CD8-positive, alpha-beta memory T cell (primary cell): ENCODE measurements at regions not wholly inside any gene's neighbourhood (a gene's known extent, or its start where the extent isn't known, plus 50 kb on each side); places are given as distances from the start of the nearest gene placed in this dataset.
A peak's percentile ranks its signal among the peaks of the same experiment; 100 is the strongest.

Experiments used
- CTCF ChIA-PET: fragments of 350-600 bp; sonication (Branson Sonifier 250); formaldehyde crosslinking; loops from one replicate; lab custom pipeline; 2021; ENCODE audit warnings: antibody characterized with exemption; lab: Charles Lee
- POLR2A ChIA-PET: fragments of 350-600 bp; sonication (Branson Sonifier 250); formaldehyde crosslinking; loops from one replicate; lab custom pipeline; 2021; ENCODE audit warnings: antibody characterized with exemption; lab: Charles Lee
- DNase-seq, 5 donors: peaks; one replicate each; pipeline versions ENCODE4 v3.0.0 to v3.0.0-alpha.2; 2020 to 2022; ENCODE audit warnings: mixed read lengths in 1 of 5
- H3K27ac ChIP-seq: one replicate; pipeline ENCODE4 v1.7.0; 2013; ENCODE audit warnings: low read depth, mild to moderate bottlenecking, low read length, moderate library complexity
- H3K27me3 ChIP-seq: 2 replicates; pipeline ENCODE4 v1.7.0; 2013; ENCODE audit warnings: low read length, mild to moderate bottlenecking; ENCODE audit not compliant: insufficient read depth, poor library complexity, severe bottlenecking
- H3K36me3 ChIP-seq: 2 replicates; pipeline ENCODE4 v1.7.0; 2013; ENCODE audit warnings: mild to moderate bottlenecking, low read length, moderate library complexity; ENCODE audit not compliant: insufficient read depth
- H3K4me1 ChIP-seq: 2 replicates; pipeline ENCODE4 v1.7.0; 2013; ENCODE audit warnings: mild to moderate bottlenecking, low read length, moderate library complexity; ENCODE audit not compliant: insufficient read depth
- H3K4me3 ChIP-seq: 2 replicates; pipeline ENCODE4 v1.7.0; 2013; ENCODE audit warnings: mild to moderate bottlenecking, low read length
- H3K9me3 ChIP-seq: 2 replicates; pipeline ENCODE4 v1.7.0; 2013; ENCODE audit warnings: mild to moderate bottlenecking, low read length
- H3K27ac Mint-ChIP-seq, 8 donors: one replicate each; pipeline ENCODE4 v1.8.0; 2020 to 2021; ENCODE audit warnings: mixed read lengths in 8 of 8, mild to moderate bottlenecking in 6 of 8, inconsistent platforms in 3 of 8, moderate library complexity in 3 of 8
- H3K27me3 Mint-ChIP-seq, 2 donors: one replicate each; pipeline ENCODE4 v1.8.0; 2020 to 2021; ENCODE audit warnings: mixed read lengths in 2 of 2, mild to moderate bottlenecking in 1 of 2, moderate library complexity in 1 of 2
- H3K36me3 Mint-ChIP-seq, 3 donors: one replicate each; pipeline ENCODE4 v1.8.0; 2020 to 2021; ENCODE audit warnings: mixed read lengths in 3 of 3, inconsistent platforms in 1 of 3, mild to moderate bottlenecking in 1 of 3
- H3K4me1 Mint-ChIP-seq, 3 donors: one replicate each; pipeline ENCODE4 v1.8.0; 2020 to 2021; ENCODE audit warnings: mixed read lengths in 3 of 3, inconsistent platforms in 1 of 3, mild to moderate bottlenecking in 1 of 3
- H3K4me3 Mint-ChIP-seq, 7 donors: one replicate each; pipeline ENCODE4 v1.8.0; 2020 to 2021; ENCODE audit warnings: mixed read lengths in 7 of 7, mild to moderate bottlenecking in 6 of 7, moderate library complexity in 4 of 7, inconsistent platforms in 2 of 7
- H3K9me3 Mint-ChIP-seq, 5 donors: one replicate each; pipeline ENCODE4 v1.8.0; 2020 to 2022; ENCODE audit warnings: mixed read lengths in 5 of 5, mild to moderate bottlenecking in 3 of 5, moderate library complexity in 2 of 5, inconsistent platforms in 1 of 5

- POLR2A ChIA-PET: no interaction called here
Measured at GRCh38 chr14:104444159-104445030, 135.2 kb upstream of the C14orf180 start.

GRCh38 chr14:104445086-104445485 lies 134.5 kb upstream of the C14orf180 start:
- Histone ChIP-seq H3K4me1 (no peaks in the 10 kb centered on the region), H3K36me3 (no peaks in the 10 kb centered on the region), H3K27ac (no peak overlapping the region), H3K27me3 (peaks cover 8% of the 10 kb centered on the region), H3K4me3 (no peak overlapping the region), H3K9me3 (no peaks in the 10 kb centered on the region)
- Mint-ChIP-seq H3K27me3 (peaks cover 28 to 41% of the 10 kb centered on the region in 2 donors), H3K9me3 (peaks cover 11 to 17% (median 16%) of the 10 kb centered on the region in 5 donors), H3K36me3 (peaks cover 0 to 17% (median 0%) of the 10 kb centered on the region in 3 donors), H3K27ac (no peak overlapping the region), H3K4me1 (no peaks in the 10 kb centered on the region), H3K4me3 (no peak overlapping the region)
- ChIA-PET CTCF (no interaction called here), POLR2A (no interaction called here)
- no peak for DNase-seq

More at GRCh38 chr14:104444159-104445030, 135.2 kb upstream of the C14orf180 start:
- Mint-ChIP-seq H3K4me1 (no peaks in the 10 kb centered on the region), H3K9me3 (peaks cover 11 to 16% (median 15%) of the 10 kb centered on the region in 5 donors), H3K4me3 (no peak overlapping the region), H3K27ac (peak overlapping the region in 2 of 8 donors; percentile 50), H3K27me3 (peaks cover 25 to 34% of the 10 kb centered on the region in 2 donors), H3K36me3 (peaks cover 0 to 15% (median 0%) of the 10 kb centered on the region in 3 donors)
- no peaks in the 10 kb centered on the region for H3K36me3 ChIP-seq
- H3K4me1 ChIP-seq: no peaks in the 10 kb centered on the region
- H3K27me3 ChIP-seq: peaks cover 8% of the 10 kb centered on the region
- H3K9me3 ChIP-seq: no peaks in the 10 kb centered on the region
- H3K27ac ChIP-seq: no peak overlapping the region
- H3K4me3 ChIP-seq: no peak overlapping the region
- CTCF ChIA-PET: no interaction called here
- DNase-seq: no peak

- peaks cover 0 to 20% (median 0%) of the 10 kb centered on the region in 3 donors for H3K36me3 Mint-ChIP-seq
- peaks cover 28 to 48% of the 10 kb centered on the region in 2 donors for H3K27me3 Mint-ChIP-seq
- no peaks in the 10 kb centered on the region for H3K4me1 Mint-ChIP-seq
- H3K9me3 Mint-ChIP-seq: peaks cover 11 to 17% (median 16%) of the 10 kb centered on the region in 5 donors
- Histone ChIP-seq H3K4me1 (no peaks in the 10 kb centered on the region), H3K27ac (no peak overlapping the region), H3K9me3 (no peaks in the 10 kb centered on the region), H3K4me3 (no peak overlapping the region), H3K36me3 (no peaks in the 10 kb centered on the region), H3K27me3 (peaks cover 8% of the 10 kb centered on the region)
- H3K27ac Mint-ChIP-seq: no peak overlapping the region
- CTCF ChIA-PET: no interaction called here
- DNase-seq: no peak
- no peak overlapping the region for H3K4me3 Mint-ChIP-seq
- POLR2A ChIA-PET: no interaction called here
Measured at GRCh38 chr14:104445832-104446381, 133.7 kb upstream of the C14orf180 start.

- no peaks in the 10 kb centered on the region for H3K36me3 ChIP-seq
- peaks cover 31 to 52% of the 10 kb centered on the region in 2 donors for H3K27me3 Mint-ChIP-seq
- no peak for DNase-seq
- no peak overlapping the region for H3K4me3 ChIP-seq
- peaks cover 11 to 17% (median 16%) of the 10 kb centered on the region in 5 donors for H3K9me3 Mint-ChIP-seq
- no peaks in the 10 kb centered on the region for H3K4me1 ChIP-seq
- no peak overlapping the region for H3K27ac ChIP-seq
- H3K4me3 Mint-ChIP-seq: no peak overlapping the region
- ChIA-PET POLR2A (no interaction called here), CTCF (no interaction called here)
- H3K4me1 Mint-ChIP-seq: no peaks in the 10 kb centered on the region
- H3K36me3 Mint-ChIP-seq: peaks cover 0 to 20% (median 0%) of the 10 kb centered on the region in 3 donors
- peaks cover 8% of the 10 kb centered on the region for H3K27me3 ChIP-seq
- H3K27ac Mint-ChIP-seq: peak overlapping the region in 1 of 8 donors; percentile 23
- H3K9me3 ChIP-seq: no peaks in the 10 kb centered on the region
Measured at GRCh38 chr14:104446611-104447010, 133.0 kb upstream of the C14orf180 start.

- CTCF ChIA-PET: no interaction called here
- H3K27ac Mint-ChIP-seq: peak overlapping the region in 1 of 8 donors; percentile 82
- POLR2A ChIA-PET: no interaction called here
Measured at GRCh38 chr14:104447750-104448149, 131.8 kb upstream of the C14orf180 start.

GRCh38 chr14:104448321-104448720 lies 131.2 kb upstream of the C14orf180 start:
- POLR2A ChIA-PET: no interaction called here
- Mint-ChIP-seq H3K36me3 (peaks cover 0 to 20% (median 0%) of the 10 kb centered on the region in 3 donors), H3K9me3 (peaks cover 11 to 17% (median 16%) of the 10 kb centered on the region in 5 donors), H3K27ac (peak overlapping the region in 1 of 8 donors; percentile 24), H3K4me1 (no peaks in the 10 kb centered on the region), H3K27me3 (peaks cover 34 to 65% of the 10 kb centered on the region in 2 donors), H3K4me3 (no peak overlapping the region)
- no peak overlapping the region for H3K4me3 ChIP-seq
- no peaks in the 10 kb centered on the region for H3K36me3 ChIP-seq
- H3K9me3 ChIP-seq: no peaks in the 10 kb centered on the region
- peaks cover 8% of the 10 kb centered on the region for H3K27me3 ChIP-seq
- DNase-seq: no peak
- CTCF ChIA-PET: no interaction called here
- H3K27ac ChIP-seq: no peak overlapping the region
- no peaks in the 10 kb centered on the region for H3K4me1 ChIP-seq

More at GRCh38 chr14:104447750-104448149, 131.8 kb upstream of the C14orf180 start:
- Mint-ChIP-seq H3K9me3 (peaks cover 11 to 17% (median 16%) of the 10 kb centered on the region in 5 donors), H3K27me3 (peaks cover 34 to 61% of the 10 kb centered on the region in 2 donors), H3K36me3 (peaks cover 0 to 20% (median 0%) of the 10 kb centered on the region in 3 donors), H3K4me1 (no peaks in the 10 kb centered on the region), H3K4me3 (no peak overlapping the region)
- Histone ChIP-seq H3K4me3 (no peak overlapping the region), H3K27ac (no peak overlapping the region), H3K27me3 (peaks cover 8% of the 10 kb centered on the region), H3K36me3 (no peaks in the 10 kb centered on the region), H3K4me1 (no peaks in the 10 kb centered on the region), H3K9me3 (no peaks in the 10 kb centered on the region)
- DNase-seq: no peak

- Histone ChIP-seq H3K4me3 (no peak overlapping the region), H3K4me1 (no peaks in the 10 kb centered on the region), H3K9me3 (no peaks in the 10 kb centered on the region), H3K36me3 (no peaks in the 10 kb centered on the region), H3K27ac (no peak overlapping the region), H3K27me3 (peaks cover 8% of the 10 kb centered on the region)
- Mint-ChIP-seq H3K27ac (no peak overlapping the region), H3K4me1 (no peaks in the 10 kb centered on the region), H3K27me3 (peaks cover 34 to 65% of the 10 kb centered on the region in 2 donors), H3K9me3 (peaks cover 11 to 17% (median 16%) of the 10 kb centered on the region in 5 donors), H3K36me3 (peaks cover 0 to 20% (median 0%) of the 10 kb centered on the region in 3 donors), H3K4me3 (no peak overlapping the region)
- no peak for DNase-seq
- ChIA-PET POLR2A (no interaction called here), CTCF (no interaction called here)
Measured at GRCh38 chr14:104448721-104449120, 130.8 kb upstream of the C14orf180 start.
